HT1080 (cell line): ENCODE measurements at regions not wholly inside any gene's neighbourhood (a gene's known extent, or its start where the extent isn't known, plus 50 kb on each side); places are given as distances from the start of the nearest gene placed in this dataset.

ENCODE experiments used
- DNase-seq: peaks from one replicate; pipeline ENCODE4 v3.0.0-alpha.2; 2015; ENCODE audit warnings: low read depth

DNA sequence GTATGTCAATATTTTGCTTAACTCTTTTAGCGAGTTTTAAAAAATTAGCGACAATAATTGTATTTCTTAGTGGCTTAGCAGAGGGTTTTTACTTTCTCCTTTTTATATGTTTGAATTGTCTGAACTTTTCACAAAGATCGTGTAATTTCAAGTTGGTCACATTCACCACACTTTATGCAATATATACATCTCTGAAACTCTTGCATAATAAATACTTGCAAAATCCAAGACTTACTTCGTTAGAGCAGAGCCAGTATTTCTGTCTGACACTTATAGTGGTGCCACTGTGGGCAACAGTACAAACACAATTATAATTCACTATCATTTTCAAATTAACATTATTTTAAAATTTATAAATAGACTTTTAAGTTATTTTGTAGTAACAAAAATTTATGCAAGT, 62.0 kb downstream of the SUCNR1 start:
- no peak for DNase-seq

DNA sequence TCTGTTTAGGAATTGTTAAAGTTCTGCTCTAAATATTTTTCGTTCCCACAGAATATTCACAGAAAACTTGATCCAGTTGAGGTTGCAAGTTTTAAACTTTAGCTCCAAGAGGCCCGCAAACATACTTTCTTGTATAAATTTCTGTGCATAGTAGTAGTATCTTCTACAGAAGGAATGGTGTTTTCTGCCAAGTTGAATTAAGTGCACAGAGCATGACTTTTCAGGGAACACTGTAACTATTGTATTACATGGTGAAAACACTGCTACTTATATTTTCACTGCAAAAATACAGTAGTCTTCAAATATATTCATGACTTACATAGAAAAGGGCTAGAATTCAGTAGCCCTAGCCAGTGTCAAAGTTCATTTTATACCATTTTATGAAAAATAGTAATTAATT, 67.0 kb downstream of the SUCNR1 start:
- DNase-seq = no peak

DNA sequence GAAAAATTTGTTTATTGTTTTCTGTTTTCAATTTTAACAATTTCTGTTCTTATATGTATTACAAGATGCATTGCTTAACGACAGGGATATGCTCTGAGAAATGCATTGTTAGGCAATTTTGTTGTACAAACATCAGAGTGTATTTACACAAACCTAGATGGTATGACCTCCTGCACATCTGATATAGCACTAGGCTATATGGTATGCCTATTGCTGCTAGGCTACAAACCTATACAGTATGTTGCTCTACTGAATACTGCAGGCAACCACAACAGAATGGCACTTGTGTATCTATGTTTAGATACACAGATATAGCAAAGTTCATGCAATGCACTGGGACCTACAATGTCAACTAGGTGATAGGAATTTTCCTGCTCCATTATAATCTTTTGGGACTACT, 70.1 kb downstream of the SUCNR1 start:
- DNase-seq = no peak

DNA sequence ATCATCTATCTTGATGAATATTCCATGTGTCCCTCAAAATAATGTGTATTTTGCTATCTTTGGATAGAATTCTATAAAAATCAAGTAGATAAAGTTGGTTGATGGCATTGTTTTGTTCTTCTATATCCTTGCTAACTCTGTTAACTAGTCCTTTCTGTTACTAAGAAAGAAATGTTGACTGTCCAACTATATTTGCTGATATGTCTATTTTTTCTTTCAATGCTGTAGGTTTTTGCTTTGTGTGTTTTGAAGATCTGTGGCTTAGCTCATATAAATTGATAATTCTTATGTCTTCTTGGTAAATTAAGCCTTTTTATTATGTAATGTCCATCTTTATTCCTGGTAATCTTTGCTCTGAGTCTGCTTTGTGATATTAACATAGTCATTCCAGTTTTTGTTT, 70.9 kb downstream of the SUCNR1 start:
- no peak for DNase-seq

DNA sequence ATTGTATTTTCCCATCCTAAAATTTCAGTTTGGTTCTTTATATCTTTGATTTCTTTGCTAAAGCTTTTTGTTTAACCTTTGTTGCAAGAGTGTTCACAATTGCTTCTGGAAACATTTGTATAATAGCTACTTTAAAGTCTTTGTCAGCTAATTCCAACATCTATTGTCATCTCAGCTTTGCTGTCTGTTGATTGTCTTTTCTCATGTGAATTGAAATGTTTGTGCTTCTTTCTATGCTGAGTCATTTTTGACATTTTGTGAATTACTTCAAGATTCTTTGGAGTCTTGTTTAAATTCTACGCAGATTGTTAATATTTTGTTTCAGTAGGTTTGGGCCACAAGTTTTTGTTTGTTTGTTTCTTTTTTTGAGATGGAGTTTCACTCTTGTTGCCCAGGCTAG, 73.2 kb downstream of the SUCNR1 start:
- no peak for DNase-seq

DNA sequence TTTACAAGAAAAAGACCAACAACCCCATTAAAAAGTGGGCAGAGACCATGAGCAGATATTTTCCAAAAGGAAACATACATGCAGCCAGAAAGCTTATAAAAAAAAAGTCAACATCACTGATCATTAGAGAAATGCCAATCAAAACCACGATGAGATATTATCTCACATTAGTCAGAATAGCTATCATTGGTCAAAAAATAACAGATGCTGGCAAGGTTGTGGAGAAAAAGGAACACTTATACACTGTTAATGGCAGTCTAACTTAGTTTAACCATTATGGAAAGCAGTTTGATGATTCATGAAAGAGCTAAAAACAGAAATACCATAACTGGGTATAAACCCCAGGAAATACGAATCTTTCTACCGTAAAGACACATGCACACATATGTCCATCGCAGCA, 76.3 kb downstream of the SUCNR1 start:
- DNase-seq = no peak

DNA sequence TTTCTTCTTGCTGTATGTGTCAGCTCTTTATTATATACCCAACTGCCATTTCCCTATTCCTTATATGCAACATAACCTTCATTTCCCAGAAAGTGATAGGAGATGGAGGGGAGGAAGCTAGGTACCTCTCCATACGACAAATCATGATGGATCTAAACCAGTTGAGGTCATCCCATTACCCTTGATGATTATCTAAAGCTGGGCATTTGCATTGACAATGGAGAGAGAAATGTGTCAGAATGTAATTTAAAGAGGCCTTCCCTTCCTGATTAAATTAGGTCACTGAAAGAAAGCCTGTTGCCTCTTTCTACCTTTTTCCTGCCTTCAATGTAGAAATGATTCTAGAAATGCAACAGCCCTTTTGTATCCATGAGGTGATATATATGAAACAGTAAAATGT, 81.9 kb downstream of the SUCNR1 start:
- no peak for DNase-seq

DNA sequence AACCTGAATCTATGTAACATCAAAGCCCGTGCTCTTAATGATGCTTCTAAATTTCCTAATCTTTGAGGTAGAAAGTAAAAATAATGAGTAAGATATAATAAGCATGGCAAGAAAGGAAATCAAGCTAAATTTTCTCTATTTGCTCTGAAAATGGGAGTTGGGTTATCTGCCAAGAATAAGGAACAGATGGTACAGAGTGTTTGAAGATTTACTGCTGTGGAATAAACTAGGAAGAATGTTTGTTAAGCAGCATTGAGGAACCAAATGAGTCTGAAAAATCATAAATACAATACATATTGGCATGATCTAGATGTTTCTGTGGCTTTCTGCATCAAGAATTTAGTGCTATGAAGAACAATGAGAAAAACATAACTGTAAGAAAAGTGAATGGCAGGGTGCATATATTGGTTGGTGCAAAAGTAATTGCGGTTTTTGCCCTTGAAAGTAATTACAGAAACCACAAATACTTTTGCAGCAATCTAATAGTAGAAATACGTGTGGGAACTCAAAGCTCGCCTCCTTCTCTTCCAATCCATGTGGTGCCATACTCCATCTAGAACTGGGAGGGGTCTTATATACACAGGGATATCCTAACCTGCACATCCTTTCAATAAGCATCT, 87.6 kb downstream of the SUCNR1 start:
- DNase-seq = no peak

DNA sequence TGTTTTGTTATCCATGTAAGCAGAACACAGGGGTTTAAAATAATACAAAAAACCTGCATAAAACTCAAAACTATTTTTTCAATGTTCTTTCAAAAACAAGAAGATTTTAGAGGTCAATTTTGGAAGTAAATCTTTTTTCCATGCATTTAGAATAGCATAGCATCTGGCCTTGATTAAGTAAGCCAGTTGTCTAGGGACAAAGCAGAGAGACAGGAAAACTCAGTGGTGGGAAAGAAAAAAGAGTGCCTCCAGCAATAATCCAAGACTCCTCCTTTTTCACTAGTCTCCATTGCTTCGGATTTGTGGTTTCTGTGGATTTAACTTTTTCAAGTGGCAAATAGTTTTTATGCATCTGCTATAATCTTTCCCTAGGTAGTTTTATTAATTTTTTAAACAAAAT, 88.9 kb downstream of the SUCNR1 start:
- no peak for DNase-seq

DNA sequence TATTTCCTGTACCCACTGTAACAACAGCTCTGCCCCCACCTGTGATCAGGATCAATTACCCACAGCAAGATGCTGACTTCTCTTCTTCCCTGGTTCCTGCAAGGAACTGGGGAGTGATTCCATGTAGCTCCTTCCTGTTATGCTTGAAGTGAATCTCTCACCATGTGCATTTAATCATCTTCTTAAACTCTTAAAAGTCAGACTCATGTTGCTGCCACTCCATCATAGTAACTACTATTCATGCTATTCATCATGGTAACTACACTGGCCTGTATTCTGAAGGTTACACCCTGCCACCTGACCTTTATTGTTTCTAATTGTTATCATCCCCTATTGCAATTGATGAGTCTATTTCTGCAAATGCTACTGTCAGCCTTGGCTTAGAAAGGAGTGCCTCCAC, 89.5 kb downstream of the SUCNR1 start:
- DNase-seq = no peak

DNA sequence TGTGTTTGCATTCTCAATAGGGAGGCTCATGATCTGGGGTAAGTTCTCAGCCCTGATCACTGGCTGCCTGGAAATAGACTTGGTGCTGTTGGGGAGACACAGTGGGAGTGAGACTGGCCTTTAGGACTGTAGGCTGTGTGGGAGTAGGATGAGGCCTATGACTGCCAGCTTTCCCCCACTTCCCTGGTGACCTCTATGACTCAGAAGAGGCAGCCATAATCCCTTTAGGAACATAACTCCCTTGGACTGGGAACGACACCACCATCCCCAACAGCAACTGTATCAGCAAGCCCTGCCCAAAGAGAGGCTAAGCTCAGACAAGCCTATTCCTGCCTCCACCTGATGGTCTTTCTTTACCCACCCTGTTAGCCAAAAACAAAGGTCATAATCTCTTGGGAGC, 91.3 kb downstream of the SUCNR1 start:
- peak; percentile 58 for DNase-seq

DNA sequence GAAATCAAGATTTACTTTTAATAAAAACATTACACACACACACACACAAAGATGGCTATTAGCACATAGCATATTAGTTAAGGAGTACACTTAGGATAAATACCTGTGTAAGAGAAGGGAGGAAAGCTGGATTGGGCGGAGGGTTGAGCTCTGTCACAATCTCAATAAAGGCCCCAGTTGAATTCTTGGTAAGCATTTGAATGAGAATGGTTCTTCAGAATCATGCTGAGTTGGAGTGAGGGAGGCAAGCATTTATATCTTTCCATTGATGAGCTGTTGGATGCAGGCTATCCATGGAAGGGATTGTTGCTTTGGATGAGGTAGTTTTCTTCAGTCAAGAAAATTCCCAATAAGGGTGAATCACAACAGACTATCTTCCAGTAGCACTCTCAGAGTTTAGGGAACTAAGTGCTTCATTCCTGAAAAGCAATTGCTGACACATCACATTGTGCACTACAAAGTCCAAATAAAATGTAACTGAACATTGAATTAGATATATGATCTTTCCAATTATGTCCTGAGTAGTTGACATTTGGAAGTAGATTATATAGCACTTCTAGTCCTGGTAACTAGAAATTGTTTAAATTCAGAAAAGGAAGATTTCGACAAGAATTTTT, 95.7 kb downstream of the SUCNR1 start:
- no peak for DNase-seq

DNA sequence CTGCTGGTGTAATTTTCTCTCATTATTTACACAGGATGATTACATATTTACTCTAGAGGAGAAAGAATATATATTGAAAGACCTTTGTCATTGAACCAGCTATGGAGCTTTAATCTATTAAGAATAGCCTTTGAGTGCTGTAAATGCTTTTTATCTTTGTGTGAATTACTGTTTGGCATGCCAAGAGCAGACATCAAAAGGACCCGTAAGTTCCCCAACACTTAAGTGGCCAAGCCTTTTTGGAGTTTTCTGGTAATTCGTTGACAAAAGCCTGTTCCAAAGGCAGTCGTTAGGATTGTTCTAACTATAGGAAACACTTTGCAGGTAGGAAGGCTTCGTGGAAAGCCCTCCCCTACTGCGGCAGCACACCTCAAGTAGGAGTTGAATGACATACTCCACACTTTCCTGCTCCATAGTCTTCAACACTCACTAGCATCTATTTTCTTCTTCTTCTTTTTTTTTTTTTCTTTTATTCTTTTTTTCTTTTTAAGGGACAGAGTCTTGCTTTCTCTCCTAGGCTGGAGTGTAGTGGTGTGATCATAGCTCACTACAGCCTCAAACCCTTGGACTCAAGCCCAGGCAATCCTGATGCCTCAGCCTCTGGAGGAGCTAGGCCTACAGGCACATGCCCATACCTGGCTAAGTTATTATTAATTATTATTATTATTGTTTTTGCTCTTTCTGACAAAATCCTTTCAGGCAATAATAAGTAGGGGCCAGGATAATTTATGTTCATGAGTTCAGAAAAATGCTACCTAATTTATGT, 98.6 kb downstream of the SUCNR1 start:
- DNase-seq = no peak

DNA sequence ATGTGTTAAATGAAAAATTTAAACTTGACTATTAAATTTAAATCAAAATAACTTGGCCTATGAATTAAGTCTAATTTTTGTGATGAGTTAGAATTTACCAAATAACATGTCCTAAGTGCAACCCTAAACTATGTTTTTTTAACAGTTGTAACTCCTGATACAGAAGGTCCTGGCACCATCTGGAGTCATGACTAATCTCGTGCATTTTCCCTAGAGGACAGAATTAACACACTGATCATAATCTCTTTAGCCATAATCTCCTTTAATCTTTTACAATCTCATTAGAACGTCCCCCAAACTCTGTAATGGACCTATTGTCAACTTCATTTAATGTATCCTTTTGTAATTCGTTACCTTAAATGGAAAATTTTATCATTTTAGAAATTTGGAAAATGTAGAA, 100.6 kb downstream of the SUCNR1 start:
- peak; percentile 25 for DNase-seq

DNA sequence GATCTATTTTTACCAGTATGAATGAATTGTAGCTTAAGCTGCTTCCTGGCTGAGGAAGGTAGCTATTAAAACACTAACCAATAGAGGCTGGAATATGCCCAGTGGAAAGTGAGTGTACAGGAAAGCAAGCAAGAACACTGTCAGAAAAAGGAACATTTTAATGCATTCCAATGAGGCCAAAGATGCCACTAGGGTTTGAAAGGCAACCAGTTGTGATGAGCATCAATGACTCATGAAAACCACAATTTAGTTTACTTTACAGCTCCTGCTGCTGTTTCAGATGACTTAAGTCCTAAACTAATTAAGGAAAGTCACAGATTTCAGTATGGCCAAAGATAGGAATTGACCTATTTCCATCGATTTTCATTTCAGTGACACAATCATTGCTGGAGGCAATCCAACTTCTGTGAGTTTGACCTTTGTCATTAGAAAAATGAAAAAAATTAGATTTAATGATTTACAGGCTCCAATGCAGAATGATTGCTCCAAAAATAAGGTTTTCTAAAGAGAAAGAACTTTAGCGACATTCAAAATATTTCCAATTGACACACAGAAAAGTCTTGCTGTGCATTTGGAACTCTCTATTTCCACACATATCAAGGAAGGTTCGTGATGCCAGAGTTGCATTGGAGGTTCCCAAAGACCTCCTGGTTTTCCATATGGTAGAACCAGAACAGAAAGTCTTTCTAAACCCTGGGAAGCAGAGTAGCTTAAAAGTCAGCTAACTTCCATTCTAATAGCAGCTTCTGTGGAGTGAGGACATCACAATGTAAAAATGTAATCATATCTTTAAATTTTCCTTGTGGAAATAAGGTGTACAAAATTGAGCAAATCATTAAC, 103.0 kb downstream of the SUCNR1 start:
- DNase-seq = peak; percentile 99

DNA sequence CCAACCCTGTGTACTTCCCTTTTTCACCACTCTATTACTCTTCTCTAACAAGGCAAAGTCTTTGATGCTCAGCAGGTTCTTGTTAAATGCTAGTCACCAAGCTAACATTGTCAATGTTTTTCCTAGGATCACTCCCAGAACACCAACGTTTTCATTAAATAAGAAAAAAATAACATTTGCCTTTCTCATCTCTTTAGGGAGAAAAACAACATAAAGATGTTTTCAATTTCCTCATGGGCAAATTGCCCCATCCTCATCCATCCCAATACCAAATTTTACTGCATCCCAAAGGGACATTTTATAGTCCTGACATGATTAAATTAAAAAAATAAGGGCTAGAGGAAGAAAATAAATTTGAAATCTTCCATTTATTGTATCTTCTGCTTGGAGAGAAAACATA, 106.5 kb downstream of the SUCNR1 start:
- DNase-seq = no peak

DNA sequence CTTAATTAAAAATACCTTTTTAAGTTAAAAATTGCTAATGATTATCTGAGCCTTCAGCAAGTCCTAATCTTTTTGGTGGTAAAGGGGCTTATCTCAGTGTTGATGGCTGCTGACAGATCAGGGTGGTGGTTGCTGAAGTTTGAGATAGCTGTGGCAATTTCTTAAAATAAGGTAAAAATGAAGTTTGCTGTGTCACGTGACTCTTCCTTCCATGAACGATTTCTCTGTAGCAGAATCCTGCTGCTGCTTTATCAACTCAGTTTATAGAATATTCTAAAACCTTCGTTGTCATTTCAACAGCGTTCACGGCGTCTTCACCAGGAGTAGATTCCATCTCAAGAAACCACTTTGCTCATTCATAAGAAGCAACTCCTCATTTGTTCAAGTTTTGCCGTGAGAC, 110.1 kb downstream of the SUCNR1 start:
- DNase-seq = no peak

DNA sequence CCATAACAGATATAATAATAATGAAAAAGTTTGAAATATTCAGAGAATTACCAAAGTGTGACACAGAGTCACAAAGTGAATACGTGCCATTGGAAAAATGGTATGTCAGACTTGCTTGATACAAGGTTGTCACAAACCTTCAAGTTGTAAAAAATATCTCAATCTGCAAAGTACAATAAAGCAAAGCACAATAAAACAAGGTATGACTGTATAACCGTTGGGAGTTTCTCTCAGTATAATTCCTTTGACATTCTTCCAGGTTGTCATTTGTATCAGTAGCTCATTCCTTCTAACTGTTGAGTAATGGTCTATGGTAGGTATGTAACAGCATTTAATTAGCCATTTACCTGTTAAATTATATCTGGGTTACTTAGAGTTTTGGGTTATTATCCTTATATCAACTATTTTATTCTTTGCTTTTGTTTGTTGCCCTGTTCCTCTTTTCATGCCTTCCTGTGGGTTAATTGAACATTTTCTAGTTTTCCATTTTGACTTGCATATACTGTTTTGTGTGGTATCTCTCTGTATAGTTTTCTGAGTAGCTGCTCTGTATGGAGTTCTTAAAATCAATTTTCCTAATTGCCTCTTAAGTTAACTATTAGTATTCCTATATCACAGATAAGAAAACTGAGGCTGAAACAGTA, 112.5 kb downstream of the SUCNR1 start:
- no peak for DNase-seq

DNA sequence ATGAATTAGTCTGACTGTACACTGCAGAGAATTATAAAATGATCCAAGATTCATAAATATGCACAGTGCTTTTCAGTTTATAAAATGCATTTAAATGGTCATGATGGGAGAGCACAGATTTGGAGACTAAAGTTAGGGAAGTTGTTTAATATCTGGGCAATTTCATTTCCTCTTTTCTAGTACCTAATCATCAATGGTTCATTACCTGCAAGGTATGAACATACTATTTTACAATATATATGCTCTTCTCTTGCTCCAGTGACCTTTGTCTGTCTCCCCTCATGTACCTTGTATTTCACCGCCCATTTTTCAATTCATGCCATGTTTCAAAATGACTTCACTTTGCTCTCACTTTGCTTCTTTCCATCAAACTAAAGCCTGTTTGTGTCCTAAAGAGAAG, 114.5 kb downstream of the SUCNR1 start:
- no peak for DNase-seq

DNA sequence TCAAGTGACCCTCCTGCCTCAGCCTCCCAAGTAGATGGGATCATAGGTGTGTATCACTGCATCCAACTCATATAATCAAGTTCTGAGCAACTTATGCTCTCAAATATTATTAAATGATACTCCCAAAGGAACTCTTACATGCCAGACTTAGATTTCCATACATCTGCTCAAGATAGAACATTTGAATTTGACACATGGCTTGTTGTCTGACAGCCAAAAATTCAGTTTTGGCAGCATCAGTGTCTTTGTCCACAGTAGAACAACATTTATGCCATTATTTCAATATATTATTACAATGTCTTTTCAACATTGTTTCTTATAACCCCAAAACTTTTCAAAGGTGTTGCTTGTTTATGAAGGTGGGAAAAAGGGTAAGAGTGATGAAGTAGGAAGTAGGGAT, 116.2 kb downstream of the SUCNR1 start:
- DNase-seq = no peak

DNA sequence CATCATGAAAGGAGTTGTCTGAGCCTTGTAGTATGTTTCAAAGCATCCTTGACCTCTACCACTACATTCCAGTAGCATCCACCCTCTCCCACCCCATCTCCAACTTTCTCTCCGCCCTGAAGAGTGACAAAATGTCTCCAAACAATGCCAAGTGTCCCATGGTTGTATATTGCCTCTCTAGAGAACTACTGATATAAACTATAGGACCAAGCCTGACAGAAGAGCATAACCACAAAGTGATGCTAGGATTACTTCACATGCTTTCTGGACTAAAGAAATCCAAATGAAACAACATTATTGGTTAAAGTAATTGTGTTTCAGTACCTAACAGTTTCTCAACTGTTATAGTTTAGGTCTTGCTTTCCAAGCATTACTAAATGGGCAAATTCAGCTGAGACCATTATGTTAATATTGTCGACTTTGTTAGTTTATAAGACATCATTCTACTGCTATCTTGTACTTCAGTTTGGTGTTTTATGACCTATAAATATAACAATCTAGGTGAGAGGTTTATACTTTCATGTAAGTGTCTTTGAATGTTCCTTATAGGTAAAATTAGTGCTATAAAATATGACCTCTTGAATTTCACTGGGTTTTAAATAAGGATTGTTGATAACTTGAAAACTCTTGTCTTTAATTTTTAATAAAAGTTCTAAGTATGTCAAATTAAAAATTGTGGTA, 117.4 kb downstream of the SUCNR1 start:
- no peak for DNase-seq
